ENCODE measurements at regions not wholly inside any gene's neighbourhood (a gene's known extent, or its start where the extent isn't known, plus 50 kb on each side); places are given as distances from the start of the nearest gene placed in this dataset.

DNA sequence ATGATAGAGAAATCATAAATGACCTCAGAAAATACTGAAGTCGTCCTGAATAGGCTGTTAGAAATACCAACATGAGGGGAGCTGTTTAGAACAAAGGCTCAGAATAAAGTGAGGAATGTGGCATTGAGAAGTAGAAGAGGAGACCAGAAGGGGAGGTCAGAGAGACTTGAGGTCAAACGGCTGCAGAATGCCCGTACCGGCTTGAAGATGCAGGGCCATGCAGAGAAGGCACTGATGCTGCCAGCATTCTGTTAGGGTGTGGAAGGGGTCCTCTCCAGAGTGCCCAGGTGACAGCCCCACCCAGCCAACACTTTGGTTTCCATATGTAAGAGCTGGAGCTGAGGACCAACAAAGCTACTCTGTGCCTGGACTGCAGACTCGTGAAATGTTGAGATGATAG is 570.9 kb downstream of the CDH26 start:
- DNase-seq, result no peak

DNA sequence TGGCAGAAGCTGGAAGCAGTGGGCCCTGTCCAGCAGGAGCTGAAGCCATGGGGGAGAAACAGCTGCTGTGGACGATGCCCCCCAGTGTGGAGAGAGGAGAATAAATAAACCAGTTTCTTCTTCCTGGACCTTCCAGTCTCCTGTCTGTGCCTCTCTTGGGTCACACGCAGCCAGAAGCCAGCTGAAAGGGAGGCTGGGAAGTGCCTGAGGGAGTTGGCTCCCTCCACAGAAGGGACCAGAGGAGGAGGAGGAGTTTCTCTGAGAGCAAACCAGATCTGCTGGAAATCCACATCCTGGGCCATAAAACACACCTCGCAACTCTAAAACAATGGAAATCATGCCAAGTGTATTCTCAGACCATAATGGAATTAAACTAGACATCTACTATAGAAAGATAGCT is 577.0 kb downstream of the CDH26 start:
- no peak for DNase-seq

DNA sequence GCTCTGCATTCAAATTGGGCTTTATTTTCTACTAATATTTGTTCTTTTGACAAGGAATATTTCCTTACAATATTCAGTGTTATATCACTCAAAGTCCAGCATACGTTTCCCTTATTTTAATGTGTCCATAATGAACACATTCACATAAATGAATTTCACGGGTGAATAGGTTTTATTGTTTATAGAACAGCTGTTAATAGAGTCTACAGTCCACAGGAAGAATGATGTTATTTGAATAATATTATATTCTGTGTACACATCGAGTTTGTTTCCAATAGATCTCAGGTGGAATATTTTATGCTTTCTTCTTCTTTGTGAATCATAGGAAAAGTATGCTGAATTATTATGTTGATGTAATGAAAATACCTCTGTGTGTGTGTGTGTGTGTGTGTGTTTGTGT is 582.4 kb downstream of the CDH26 start:
- DNase-seq, result no peak

DNA sequence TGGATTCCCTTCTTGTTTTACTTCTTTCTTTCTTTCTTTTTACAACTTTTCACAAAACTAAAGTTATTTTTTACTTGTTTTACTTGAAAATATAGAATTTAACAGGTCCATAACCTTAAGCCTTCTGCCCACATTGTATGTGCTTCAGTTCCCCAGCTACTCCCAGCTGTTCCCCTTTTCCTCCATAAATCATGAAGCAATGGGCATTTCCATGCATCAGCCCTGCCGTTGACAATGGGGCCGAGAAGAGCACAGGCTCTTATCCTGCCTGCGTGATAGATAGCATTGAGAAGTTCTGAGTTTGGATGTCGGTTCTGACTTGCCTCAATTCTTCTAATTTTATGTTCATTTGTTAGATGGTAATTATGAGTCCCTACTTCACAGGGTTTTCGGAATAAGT is 583.8 kb downstream of the CDH26 start:
- DNase-seq, result no peak

DNA sequence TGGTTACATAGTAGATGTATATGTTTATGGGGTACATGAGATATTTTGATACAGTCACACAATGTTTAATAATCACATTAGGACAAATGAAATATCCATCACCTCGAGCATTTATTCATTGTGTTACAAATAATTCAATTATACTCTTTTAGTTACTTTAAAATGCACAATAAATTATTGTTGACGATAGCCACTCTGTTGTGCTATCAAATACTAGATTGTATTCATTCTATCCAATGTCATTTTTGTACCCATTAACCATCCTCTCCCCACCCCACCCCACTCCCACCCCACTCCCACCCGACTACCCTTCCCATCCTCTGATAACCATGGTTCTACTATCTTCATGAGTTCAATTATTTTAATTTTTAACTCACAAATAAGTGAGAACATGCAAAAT is 585.4 kb downstream of the CDH26 start:
- DNase-seq, result no peak

DNA sequence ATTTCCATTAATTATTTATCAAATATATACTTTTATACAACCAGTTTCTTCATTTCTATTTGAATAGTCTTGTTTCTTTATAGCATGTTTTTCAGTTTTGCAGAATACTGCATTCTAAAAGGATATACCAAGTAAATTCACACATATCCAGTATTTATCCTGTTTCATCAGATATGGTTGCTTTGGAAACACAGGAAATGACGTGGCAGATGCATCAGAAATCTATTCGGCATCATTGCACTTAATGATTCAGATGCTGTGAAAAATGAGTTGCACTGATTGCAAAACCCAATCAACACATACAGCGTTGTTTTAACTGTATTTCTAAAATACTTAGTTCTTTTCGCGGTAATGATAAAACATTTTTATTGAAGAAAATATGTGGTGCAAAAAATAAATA is 594.9 kb downstream of the CDH26 start:
- no peak for DNase-seq

DNA sequence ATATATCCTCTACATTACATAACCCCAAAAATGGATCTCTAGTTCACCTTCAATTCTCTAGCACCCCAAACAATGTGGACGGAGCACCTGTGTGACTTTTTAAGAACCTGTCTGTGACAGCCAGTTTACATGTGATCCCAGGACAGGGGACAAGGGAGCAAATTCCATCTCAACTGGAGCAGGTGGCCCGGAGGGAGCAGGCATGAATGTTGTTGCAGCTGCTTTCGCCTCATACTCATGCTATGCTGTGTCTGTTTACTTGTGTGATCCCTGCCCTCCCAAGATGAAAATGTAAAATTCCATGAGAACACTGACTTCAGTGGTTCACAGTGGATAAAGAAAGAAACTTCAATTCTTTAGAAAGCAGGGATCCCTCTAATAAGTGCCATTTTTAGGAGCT is 600.3 kb downstream of the CDH26 start:
- DNase-seq, result no peak

DNA sequence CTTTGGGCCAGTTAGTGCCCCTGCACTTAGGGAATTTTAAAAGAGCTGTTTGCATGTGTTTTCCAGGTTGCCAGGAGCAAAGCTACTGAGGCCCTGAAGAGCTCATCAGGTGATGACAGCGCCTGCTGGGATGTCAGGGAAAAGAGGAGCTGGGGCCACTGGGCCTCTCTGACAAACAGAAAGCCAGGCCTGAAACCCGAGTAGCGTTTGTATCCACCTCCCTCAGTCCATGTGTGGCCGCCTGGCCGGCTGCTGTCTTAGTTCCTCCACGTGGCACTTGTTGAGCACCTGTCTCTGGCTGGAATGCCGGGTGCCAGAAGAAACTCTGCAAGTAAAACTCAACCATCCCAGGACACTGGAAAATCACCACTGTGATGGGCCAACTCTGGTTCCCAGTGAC is 601.2 kb downstream of the CDH26 start:
- no peak for DNase-seq

DNA sequence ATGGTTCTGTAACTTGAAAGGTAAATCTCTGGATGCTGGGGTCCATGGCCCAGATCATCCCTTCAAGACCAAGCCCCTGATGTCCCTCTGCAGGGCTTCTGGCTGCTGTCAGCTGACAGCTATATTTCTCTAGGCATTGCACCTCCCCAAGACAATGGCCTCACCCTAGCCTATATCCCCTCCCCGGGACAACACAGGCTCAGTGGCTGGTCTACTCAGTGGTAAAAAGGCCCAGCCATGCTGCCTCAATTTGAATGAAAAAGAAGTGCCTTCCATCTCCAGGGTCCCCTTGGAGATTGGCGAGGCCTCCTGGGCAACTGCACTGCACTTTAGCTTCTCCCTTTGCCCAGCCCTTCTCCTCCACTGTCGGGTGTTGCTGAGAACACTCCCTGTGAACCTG is 602.8 kb downstream of the CDH26 start:
- DNase-seq, result no peak

DNA sequence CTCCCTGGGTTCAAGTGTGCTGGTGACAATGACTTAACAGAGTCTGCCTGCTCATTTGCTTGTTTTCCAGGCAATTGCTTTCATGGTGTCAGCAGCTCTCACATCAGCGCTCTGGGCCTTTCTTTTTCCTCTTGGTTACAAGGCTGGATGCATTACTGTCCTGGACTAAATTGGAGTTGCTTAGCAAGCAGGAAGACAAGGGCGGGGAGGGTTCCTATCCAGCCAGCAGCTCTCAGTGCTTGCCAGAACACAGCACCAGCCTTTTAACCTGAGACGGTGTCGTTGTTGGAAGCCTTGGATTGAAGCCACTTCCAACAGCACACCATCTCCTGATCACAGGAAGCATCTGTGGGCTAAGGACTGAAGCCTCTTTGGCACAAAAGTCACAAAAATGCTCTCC is 606.9 kb downstream of the CDH26 start:
- no peak for DNase-seq

DNA sequence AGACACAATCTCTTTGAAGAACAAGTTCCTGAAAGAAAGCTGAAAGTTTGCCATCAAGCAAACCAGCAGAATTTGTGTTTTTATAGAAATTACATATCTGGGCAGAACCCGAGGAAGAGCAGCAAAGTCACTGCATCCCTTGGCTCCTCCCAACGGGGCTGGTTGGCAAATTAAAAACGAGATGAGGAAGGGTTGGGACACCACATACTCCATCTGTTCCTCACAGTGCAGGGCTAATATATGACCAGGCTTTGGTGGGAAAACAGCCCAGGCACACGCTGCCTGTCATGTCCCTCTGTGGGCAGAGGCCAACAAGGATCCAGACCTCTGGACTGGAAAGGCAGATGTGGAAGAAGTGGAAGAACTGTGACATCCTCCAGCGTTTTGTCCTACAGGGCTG is 607.3 kb downstream of the CDH26 start:
- no peak for DNase-seq

DNA sequence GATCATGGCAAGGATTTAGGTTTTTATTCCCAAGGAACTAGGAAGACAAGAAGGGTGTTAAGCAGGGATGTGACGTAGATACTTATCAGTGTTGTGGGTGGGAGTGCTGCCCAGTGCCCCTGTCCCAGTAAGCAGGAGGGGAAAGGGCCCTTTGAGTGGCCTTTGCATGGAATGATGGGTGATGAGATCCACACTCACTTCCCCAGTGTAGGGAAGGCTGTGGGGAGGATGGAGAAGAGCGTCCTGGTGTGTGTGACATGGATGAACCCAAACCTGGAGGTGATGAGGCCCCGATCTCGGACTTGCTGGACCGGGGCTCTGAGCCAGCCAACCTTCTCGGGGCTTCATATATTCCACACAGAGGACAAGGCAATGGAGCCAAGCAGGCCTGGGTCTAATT is 610.9 kb downstream of the CDH26 start:
- DNase-seq, result no peak

DNA sequence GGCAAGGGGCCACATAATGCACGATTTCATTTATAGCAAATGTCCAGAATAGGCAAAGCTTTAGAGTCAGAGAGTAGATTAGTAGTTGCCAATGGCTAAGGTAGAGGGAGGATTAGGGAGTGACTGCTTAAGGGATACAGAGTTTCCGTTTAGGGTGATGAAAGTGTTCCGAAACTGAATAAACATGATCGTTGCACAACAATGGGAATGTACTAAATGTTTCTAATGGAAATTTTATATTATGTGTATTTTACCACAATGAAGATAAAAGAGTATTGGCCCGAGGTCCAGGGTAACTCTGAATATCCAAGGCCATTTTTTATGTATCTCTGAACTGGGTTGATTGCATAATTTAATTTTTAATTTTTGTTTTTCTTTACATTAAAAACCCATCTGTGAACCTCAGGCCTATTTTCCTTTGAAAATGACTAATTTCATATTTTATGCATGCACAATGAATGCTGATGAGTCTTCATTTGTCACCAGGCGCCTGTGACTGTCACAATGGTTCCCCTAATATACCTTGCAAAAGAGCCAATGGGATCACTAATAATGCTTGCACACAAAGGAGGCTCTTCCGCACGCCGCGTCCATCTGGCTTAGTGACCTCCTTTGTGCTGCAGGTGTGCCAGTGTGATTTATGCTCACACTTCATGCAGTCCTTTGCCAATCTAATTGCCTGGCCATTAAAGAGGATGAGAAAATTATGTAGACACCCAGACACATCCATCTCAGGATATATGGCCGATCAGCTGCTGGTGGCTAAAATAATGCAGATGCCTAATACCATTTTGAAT is 612.5 kb downstream of the CDH26 start:
- no peak for DNase-seq

DNA sequence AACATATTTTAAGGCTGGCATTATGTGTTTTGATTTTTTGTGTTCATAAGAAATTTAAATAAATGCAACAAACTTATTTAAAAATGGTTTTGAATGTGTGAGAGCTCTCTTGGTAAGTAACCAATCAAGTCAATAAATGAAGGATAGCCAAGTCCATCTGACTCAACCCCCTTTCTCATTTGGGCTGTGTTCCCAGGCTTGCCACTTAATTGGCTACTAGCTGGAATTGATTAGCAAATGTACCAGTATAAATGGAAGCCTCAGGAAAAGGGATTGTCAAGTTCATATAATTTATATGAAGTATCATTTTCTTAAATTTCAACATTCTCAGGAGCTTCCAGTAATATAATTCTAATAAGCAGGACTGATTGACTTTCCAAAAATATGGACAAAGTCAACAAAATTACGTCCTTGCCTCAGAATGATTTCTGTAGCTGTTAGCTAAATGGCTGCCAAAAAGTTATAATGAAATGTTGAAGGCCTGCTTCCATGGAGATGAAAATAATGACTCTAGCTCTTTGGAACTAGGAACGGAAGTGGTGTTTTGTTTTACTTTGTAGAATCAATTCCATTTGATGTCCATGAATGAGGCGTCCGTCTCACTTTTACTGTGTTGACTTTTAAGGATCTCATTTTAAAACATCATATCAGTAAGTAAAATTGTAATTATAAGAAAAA is 614.9 kb downstream of the CDH26 start:
- DNase-seq, result no peak

DNA sequence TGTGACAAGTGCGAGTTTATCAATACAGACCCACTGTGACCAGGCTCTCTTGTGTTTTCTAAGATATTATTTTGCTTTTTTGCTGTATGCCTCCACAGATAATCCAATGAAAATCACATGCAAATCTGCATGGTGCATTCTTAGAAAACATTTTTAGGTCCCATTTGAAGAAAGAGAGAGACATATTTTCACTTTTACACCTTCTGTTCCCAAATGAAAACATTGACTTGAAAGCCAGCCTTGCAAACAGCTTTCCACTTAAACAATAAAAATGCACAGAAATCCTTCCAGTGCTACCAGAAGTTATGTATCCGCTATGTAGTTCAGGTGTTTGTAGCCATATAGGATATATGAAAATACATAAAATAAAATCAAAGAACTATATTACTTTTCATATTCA is 618.0 kb downstream of the CDH26 start:
- no peak for DNase-seq

DNA sequence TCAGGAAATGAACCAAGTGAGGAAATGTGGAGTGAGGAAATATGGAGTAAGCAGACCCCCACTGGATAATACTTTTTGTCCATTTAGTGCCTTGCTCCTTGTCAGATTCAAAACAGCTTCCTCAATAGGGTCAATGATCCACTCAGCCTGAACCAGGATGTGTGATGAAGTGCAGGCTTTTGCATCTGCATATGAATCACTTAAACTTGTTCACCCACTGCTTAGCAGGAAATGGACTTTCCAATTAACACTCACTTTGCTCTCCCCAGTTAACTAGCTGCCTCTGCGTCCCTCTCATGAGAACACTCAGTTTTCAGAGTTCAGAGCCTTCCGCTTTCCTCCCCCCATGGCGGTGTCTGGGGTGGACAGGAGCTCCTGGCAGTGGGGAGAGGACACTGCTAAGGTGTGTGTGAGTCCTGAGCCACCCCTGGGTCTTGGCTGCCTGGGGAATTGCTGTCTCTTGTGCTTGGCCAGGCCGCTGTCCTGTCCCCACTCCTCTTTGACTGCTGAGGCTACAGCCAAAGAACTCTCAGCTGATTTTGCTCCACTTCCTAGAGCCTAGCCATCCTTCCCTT is 621.8 kb downstream of the CDH26 start:
- no peak for DNase-seq

DNA sequence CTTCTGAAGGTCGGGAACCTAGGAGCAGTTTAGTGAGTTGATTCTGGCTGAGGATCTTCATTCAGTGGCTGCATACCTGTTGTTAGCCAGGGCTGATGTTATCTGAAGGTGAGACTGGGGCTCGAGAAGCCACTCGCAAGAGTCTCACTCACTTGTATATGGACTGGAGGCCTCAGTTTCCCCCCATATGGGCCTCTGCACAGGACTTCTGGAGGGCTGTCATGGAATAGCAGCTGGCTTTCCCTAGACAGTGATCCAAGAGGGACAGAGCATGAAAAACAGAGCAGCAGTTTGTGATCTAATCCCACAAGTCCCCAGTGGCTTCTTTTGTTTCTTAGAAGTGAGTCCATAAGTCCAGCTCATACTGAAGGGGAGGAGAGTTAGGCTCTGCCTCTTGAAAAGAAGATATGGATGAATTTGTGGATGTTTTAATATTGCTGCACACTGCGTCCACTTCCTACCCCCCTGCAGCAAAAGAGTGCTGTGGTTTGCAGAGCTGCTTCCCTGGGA is 623.4 kb downstream of the CDH26 start:
- no peak for DNase-seq

DNA sequence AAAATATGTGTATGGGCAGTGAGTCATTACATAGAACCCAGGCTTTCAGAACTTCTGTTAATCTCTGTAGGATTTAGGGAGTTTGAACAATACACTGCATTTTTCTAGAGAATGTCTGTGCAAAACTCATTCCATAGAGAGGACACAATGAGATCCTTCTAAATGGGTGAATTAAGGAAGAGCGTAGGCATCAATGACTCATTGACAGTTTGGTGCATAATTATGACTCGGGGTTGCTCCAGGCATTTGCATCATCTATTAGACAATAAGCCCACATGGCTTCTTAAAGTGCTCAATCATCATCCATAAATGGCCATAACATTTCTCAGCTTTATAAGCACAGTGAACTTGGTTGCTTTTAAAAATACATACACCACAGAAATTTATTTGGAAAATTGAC is 625.5 kb downstream of the CDH26 start:
- DNase-seq, result no peak

DNA sequence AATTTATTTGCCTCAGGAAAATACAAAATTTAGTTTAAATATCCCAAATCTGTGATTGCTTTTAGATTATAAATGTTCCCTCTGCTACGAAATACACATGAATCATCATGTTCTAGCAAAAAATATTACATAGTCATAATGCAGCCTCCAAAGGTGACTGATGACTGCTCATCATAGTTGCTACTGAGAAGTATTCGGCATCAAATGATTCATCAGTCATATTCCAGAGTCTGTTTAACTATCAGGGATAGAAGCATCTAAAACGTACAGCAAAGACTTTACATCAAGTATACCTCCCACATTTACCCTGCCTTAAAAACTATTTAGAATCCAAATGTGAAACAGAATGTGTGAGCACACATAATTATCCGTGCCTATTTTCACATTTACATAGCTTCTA is 626.0 kb downstream of the CDH26 start:
- no peak for DNase-seq

DNA sequence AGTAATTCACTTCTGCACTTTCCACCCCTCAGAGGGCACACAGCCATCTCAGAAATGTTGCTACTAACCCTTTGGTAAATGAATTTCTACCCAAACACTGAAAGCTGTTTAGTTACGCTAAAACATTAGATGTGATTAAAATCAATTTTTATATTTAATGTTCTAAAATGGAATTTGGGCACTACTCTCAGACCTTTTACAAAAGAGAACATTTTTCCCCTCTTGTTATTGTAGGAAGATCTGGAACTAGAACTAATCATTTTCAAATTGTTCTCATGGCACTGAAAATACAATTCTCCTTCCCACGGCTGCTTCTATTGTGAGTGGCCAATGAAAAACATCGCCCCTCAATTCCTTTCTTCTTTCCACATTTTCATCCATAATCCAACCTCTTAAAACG is 627.4 kb downstream of the CDH26 start:
- DNase-seq, result no peak

DNA sequence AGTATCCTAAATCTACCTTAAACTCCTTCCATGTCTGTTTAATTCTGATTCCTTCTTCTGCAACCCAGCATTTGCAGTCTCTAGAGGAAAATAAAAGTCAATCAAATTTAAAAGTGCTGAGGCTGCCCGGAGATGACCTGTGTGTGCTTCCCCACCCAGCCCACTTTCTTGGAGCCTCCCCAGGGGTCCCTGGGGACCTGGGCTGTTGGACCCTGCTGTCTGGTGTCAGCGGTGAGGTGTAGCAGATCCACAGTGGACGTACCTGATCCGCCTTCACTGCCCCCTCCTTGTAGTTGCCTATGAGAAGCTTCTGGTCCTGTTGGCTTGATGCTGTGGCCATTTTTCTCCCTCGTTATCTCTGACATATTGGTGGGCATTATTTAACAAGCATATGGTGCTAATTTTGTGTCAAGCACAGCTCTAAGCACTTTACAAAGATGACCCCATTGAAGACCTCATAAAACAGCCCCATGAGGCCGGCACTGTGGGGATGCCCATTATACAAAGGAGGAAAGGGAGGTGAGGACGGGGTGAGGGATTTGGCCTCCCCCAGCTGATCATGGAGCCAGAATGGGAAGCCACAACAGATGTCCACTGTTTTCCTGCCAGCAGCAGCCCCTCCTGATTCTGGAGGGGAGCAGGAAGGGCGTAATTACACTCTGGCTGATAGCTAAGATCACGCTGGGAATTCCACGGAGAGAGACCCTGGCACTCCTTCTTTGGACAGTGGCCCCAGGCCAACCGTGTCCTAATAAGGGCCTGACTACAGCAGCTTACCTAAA is 628.2 kb downstream of the CDH26 start:
- no peak for DNase-seq

DNA sequence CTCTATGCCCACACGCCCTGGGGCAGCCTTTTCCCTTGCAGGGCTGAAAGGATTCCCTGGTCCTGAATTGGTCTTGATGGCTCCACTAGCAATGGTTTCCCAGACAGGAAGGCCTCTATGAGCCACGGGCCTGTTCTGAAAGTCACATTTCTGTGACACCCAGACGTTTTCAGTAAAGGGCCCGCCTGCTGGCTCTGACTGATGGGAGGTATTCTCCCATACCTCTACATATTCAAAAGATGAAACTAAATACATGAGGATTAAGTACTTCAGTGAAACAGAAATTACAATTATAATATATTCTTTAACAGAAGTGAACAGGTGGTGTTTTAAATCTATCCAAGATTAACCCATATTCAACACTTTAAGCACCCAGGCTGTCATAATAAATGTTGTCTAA is 629.8 kb downstream of the CDH26 start:
- no peak for DNase-seq

DNA sequence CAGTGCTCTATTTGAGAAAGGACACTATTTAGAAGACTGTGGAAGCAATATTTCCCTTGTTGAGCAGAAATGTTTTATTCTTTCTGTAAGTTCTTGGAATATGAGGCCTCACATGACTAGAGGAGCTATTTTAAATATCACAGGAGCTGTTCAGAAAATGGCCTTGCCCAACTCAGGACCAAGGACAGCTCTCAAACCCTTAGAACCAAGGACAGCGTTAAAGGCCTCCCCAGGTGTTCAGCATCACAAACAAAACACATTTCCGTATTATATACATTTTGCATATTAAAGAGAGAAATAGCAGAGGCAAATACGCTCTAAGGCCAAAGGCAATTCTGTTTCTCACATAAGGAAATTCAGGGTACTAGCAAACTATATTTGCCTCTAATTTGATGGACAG is 631.4 kb downstream of the CDH26 start:
- DNase-seq, result no peak
